PC-3 (cell line): ENCODE measurements at regions not wholly inside any gene's neighbourhood (a gene's known extent, or its start where the extent isn't known, plus 50 kb on each side); places are given as distances from the start of the nearest gene placed in this dataset.

Experiments
- ATAC-seq: fragments of 200-7000 bp; cut with Tn5 transposase; 2 replicates; pipeline ENCODE4 v1.9.1; 2020; ENCODE audit warnings: mild to moderate bottlenecking, moderate library complexity
- BruUV-seq: library from RNA; stranded (reverse); fragments of 400-500 nt; replicated peaks from 2 replicates; lab custom pipeline; 2021; lab: Mats Ljungman, UMichigan
- CTCF ChIA-PET: fragments of 300-600 bp; sonication (Branson Sonifier 250); formaldehyde crosslinking; loops from one replicate; lab custom pipeline; 2022; ENCODE audit warnings: antibody characterized with exemption; lab: Charles Lee
- POLR2A ChIA-PET: fragments of 300-600 bp; sonication (Branson Sonifier 250); formaldehyde crosslinking; loops from one replicate; lab custom pipeline; 2022; ENCODE audit warnings: antibody characterized with exemption; ENCODE audit not compliant: unreplicated experiment; lab: Charles Lee
- DNase-seq: peaks from one replicate; pipeline ENCODE4 v3.0.0-alpha.2; 2015
- H2AFZ ChIP-seq: fragments of 300-600 bp; sonication (generic); 2 replicates; pipeline ENCODE4 v1.6.0; 2016; ENCODE audit warnings: antibody characterized with exemption, low read length
- H3F3A ChIP-seq: fragments of 300-600 bp; sonication (generic); one replicate; pipeline ENCODE4 v1.6.0; 2017; ENCODE audit warnings: antibody characterized with exemption, low read length, control low read depth, mild to moderate bottlenecking; ENCODE audit not compliant: unreplicated experiment
- H3K27ac ChIP-seq: fragments of 300-600 bp; sonication (generic); 2 replicates; pipeline ENCODE4 v1.5.1; 2016; ENCODE audit warnings: mild to moderate bottlenecking, low read length
- H3K27me3 ChIP-seq: fragments of 300-600 bp; sonication (generic); 2 replicates; pipeline ENCODE4 v1.6.1; 2016; ENCODE audit warnings: low read length, mixed read lengths
- H3K36me3 ChIP-seq: fragments of 300-600 bp; sonication (generic); 2 replicates; pipeline ENCODE4 v1.6.1; 2016; ENCODE audit warnings: low read depth, mixed run types, low read length, mixed read lengths
- H3K4me1 ChIP-seq: fragments of 300-600 bp; sonication (generic); 2 replicates; pipeline ENCODE4 v1.5.1; 2016; ENCODE audit warnings: low read length; ENCODE audit not compliant: insufficient read depth
- H3K4me2 ChIP-seq: fragments of 300-600 bp; sonication (generic); 2 replicates; pipeline ENCODE4 v1.6.0; 2016; ENCODE audit warnings: low read length
- H3K4me3 ChIP-seq: fragments of 300-600 bp; sonication (generic); 2 replicates; pipeline ENCODE4 v1.5.1; 2016; ENCODE audit warnings: mild to moderate bottlenecking, low read length, mixed read lengths
- H3K79me2 ChIP-seq: fragments of 300-600 bp; sonication (generic); 2 replicates; pipeline ENCODE4 v1.6.1; 2017; ENCODE audit warnings: low read length, mixed read lengths
- H3K9ac ChIP-seq: fragments of 300-600 bp; sonication (generic); 2 replicates; pipeline ENCODE4 v1.6.0; 2016; ENCODE audit warnings: mild to moderate bottlenecking, low read length
- H3K9me2 ChIP-seq: fragments of 300-600 bp; sonication (generic); replicated peaks from 2 replicates; pipeline ENCODE4 v1.6.1; 2016; ENCODE audit warnings: mixed run types, low read length, mixed read lengths
- H3K9me3 ChIP-seq: fragments of 300-600 bp; sonication (generic); 2 replicates; pipeline ENCODE4 v1.6.1; 2016; ENCODE audit warnings: low read length, mixed read lengths
- H4K20me1 ChIP-seq: fragments of 300-600 bp; sonication (generic); 2 replicates; pipeline ENCODE4 v1.6.1; 2016; ENCODE audit warnings: low read length, mixed read lengths
- EZH2 ChIP-seq: fragments of 300-600 bp; sonication (generic); IDR thresholded peaks from one replicate; pipeline ENCODE4 v1.6.1; 2017; ENCODE audit warnings: antibody characterized with exemption, mild to moderate bottlenecking, low read length; ENCODE audit not compliant: unreplicated experiment
- EZH2phosphoT487 ChIP-seq: fragments of 300-600 bp; sonication (generic); IDR thresholded peaks from 2 replicates; pipeline ENCODE4 v1.6.1; 2018; ENCODE audit warnings: mild to moderate bottlenecking, antibody characterized with exemption, low read length, borderline replicate concordance
- intact Hi-C: fragments of 100-400 bp; cut with micrococcal nuclease; formaldehyde crosslinking; loops from 2 replicates; pipeline ENCODE4 v1.9.0; 2023
- TF ChIP-seq, protein P1 (sequence below): fragments of 300-600 bp; sonication (generic); conservative IDR thresholded peaks from 2 replicates; pipeline ENCODE4 v1.5.1; 2017; ENCODE audit warnings: antibody characterized with exemption, low read depth, mild to moderate bottlenecking, low read length

DNA sequence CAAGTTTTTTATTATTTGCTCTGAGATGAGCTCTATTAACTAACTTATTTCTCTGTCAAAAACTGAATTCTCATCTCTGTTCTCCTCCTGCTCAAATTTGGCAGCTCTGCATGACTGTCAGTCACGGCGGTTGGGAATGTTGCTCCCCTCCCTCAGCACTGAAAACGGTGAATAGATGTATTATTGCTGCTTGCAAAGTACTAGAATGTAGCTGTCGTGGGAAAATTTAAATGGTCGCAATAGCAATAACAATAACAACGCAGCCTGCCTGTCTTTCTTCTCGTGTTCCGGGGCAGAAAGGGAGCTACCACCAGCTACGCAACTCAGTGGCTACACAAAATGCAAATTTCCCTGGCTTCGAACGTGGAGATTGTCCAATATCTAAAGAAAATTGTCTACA lies 125.6 kb upstream of the FRY start:
- Histone ChIP-seq H3K27me3 (peaks cover 6% of the 10 kb centered on the region; the same call in 1 of the 2 replicates), H3K9me3 (no peaks in the 10 kb centered on the region), H3F3A (no peaks in the 10 kb centered on the region), H4K20me1 (no peaks in the 10 kb centered on the region), H3K27ac (no peak overlapping the region), H3K4me3 (no peak overlapping the region), H3K4me1 (0 out of 2 replicates have a peak, but pooled peaks cover 3% of the 10 kb centered on the region), H3K4me2 (no peak overlapping the region), H2AFZ (no peak overlapping the region), H3K79me2 (no peaks in the 10 kb centered on the region), H3K9me2 (no peaks in the 10 kb centered on the region), H3K36me3 (no peaks in the 10 kb centered on the region), H3K9ac (no peak overlapping the region)
- intact Hi-C loops, result no loop called here
- no peak for ATAC-seq
- no TSS peak for BruUV-seq
- CTCF ChIA-PET, result no interaction called here
- POLR2A ChIA-PET, result no interaction called here
- no peak for DNase-seq
- TF ChIP-seq EZH2, result no peak
- TF ChIP-seq EZH2phosphoT487, result no peak
- TF ChIP-seq, protein P1, sequence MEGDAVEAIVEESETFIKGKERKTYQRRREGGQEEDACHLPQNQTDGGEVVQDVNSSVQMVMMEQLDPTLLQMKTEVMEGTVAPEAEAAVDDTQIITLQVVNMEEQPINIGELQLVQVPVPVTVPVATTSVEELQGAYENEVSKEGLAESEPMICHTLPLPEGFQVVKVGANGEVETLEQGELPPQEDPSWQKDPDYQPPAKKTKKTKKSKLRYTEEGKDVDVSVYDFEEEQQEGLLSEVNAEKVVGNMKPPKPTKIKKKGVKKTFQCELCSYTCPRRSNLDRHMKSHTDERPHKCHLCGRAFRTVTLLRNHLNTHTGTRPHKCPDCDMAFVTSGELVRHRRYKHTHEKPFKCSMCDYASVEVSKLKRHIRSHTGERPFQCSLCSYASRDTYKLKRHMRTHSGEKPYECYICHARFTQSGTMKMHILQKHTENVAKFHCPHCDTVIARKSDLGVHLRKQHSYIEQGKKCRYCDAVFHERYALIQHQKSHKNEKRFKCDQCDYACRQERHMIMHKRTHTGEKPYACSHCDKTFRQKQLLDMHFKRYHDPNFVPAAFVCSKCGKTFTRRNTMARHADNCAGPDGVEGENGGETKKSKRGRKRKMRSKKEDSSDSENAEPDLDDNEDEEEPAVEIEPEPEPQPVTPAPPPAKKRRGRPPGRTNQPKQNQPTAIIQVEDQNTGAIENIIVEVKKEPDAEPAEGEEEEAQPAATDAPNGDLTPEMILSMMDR, result no peak

DNA sequence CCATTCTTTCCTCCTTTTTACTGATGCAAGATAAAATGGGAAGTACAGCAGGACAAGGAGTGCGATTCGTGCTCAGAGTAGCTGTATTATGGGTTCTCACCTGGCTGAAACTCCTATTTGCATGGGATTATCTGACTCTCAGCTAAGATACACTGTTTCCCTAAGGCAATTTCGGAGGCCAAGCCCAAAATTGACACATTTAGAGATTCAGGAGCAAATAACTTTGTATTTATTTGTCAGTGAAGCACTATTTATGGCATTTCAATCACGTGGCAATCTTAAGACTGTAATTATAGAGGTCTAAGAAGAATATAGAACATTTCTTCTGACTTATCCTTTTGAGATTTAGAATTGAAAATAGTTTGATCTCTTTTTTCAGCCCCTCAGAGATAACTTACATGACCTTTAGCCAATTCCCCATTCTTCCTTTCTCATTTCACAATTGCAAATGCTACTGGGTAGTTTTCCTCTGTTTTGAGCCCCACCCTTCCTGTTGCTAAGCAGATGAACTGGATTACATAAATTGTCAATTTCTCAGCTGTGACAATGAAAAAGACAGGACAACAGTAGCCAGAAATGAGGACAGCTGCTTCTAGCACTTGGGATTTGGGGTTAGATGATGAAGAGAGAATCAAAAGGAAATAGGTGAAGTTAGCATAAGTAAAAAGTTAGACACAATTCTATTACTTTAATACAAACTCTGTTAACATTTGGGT lies 122.7 kb upstream of the FRY start:
- ATAC-seq (no peak), DNase-seq (no peak)
- intact Hi-C loops, result no loop called here
- no peak overlapping the region for H2AFZ ChIP-seq
- H3K27ac ChIP-seq, result no peak overlapping the region
- no peaks in the 10 kb centered on the region for H3F3A ChIP-seq
- H3K4me3 ChIP-seq, result no peak overlapping the region
- H3K4me2 ChIP-seq, result no peak overlapping the region
- H3K9me2 ChIP-seq, result no peaks in the 10 kb centered on the region
- no peak for TF ChIP-seq EZH2phosphoT487
- TF ChIP-seq, protein P1, result no peak
- no peak for TF ChIP-seq EZH2
- H4K20me1 ChIP-seq, result no peaks in the 10 kb centered on the region
- H3K27me3 ChIP-seq, result peaks cover 6% of the 10 kb centered on the region; the same call in 1 of the 2 replicates
- H3K36me3 ChIP-seq, result no peaks in the 10 kb centered on the region
- POLR2A ChIA-PET, result no interaction called here
- H3K9ac ChIP-seq, result no peak overlapping the region
- CTCF ChIA-PET, result no interaction called here
- H3K79me2 ChIP-seq, result no peaks in the 10 kb centered on the region
- peaks cover 11% of the 10 kb centered on the region for H3K4me1 ChIP-seq
- no peaks in the 10 kb centered on the region for H3K9me3 ChIP-seq
- no TSS peak for BruUV-seq

DNA sequence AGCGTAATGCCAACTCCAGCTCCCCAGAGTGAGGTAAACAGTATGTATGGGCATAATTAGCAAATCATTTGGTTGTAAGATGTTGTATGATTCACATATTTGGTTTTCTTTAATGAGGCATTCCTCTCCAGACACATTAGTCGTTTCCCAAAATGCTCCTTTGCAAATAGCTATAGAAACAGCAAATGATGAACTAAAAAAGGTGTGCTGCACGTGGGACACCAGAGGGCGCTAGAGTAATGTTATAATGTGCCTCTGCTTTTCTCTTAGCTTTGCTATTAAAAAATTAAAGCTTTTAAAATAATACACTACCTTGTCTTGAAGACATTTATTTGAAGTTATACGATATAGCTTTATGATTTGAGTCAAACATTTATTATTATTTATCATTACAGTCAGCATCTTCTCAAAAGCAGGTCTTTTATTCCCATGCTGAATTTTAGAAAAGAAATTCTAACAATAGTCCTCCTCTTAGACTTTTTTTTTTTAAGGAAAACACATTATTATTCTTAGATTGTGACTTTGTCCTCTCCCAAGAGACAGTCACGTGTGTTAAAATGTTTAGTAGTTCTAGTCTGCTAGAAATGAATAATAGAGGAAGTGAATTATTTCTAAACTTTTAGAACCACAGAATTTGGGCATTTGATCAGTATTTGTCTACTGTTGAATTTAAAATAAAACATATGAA lies 121.6 kb upstream of the FRY start:
- peaks cover 6% of the 10 kb centered on the region; the same call in 1 of the 2 replicates for H3K27me3 ChIP-seq
- no peaks in the 10 kb centered on the region for H3K79me2 ChIP-seq
- no peaks in the 10 kb centered on the region for H3F3A ChIP-seq
- H3K4me2 ChIP-seq, result no peak overlapping the region
- no peak overlapping the region for H3K4me3 ChIP-seq
- H3K4me1 ChIP-seq, result peaks cover 11% of the 10 kb centered on the region
- BruUV-seq, result no TSS peak
- H3K9ac ChIP-seq, result no peak overlapping the region
- H4K20me1 ChIP-seq, result no peaks in the 10 kb centered on the region
- no peaks in the 10 kb centered on the region for H3K9me3 ChIP-seq
- TF ChIP-seq, protein P1, result peak; percentile 89
- TF ChIP-seq EZH2phosphoT487 (no peak), EZH2 (no peak)
- no peak overlapping the region for H3K27ac ChIP-seq
- DNase-seq, result peak; percentile 63
- no peaks in the 10 kb centered on the region for H3K9me2 ChIP-seq
- ATAC-seq, result peak; percentile 33; the same call in 1 of the 2 replicates
- no peaks in the 10 kb centered on the region for H3K36me3 ChIP-seq
- ChIA-PET CTCF (interaction anchor here (0.6 to 1.1 kb wide), 5 partner anchors 172 to 671 kb away, joined by 3 to 9 read pairs (median 5); no protein-coding TSS in a partner anchor), POLR2A (no interaction called here)
- intact Hi-C loops, result loop anchor here (1.0 kb wide), 1 partner anchor 400 kb away; no protein-coding TSS in a partner anchor
- no peak overlapping the region for H2AFZ ChIP-seq
